Trophoblast cell (in vitro differentiated cells and primary cell): ENCODE measurements at regions not wholly inside any gene's neighbourhood (a gene's known extent, or its start where the extent isn't known, plus 50 kb on each side); places are given as distances from the start of the nearest gene placed in this dataset.

Source experiments
- DNase-seq, 2 donors: peaks; one replicate each; pipeline ENCODE4 v3.0.0-alpha.2; 2016
- H2AFZ ChIP-seq: 2 replicates; pipeline ENCODE4 v1.6.1; 2013; ENCODE audit warnings: low read length, moderate library complexity, mild to moderate bottlenecking; ENCODE audit not compliant: insufficient read depth, poor library complexity
- H2AK5ac ChIP-seq: 2 replicates; pipeline ENCODE4 v1.6.1; 2013; ENCODE audit warnings: mild to moderate bottlenecking, low read length
- H2BK120ac ChIP-seq: 2 replicates; pipeline ENCODE4 v1.6.1; 2013; ENCODE audit warnings: low read length, mild to moderate bottlenecking, moderate library complexity; ENCODE audit not compliant: insufficient read depth, poor library complexity
- H2BK12ac ChIP-seq: 2 replicates; pipeline ENCODE4 v1.6.1; 2013; ENCODE audit warnings: mild to moderate bottlenecking, low read length, moderate library complexity
- H2BK5ac ChIP-seq: 2 replicates; pipeline ENCODE4 v1.6.1; 2013; ENCODE audit warnings: low read length, low read depth, moderate library complexity, mild to moderate bottlenecking; ENCODE audit not compliant: poor library complexity
- H3K14ac ChIP-seq: 2 replicates; pipeline ENCODE4 v1.6.1; 2013; ENCODE audit warnings: mild to moderate bottlenecking, low read length
- H3K18ac ChIP-seq: 2 replicates; pipeline ENCODE4 v1.6.1; 2013; ENCODE audit warnings: mild to moderate bottlenecking, low read length
- H3K23ac ChIP-seq: 2 replicates; pipeline ENCODE4 v1.6.1; 2013; ENCODE audit warnings: low read length
- H3K27ac ChIP-seq: 2 replicates; pipeline ENCODE4 v1.5.1; 2013; ENCODE audit warnings: low read depth, mild to moderate bottlenecking, inconsistent platforms, low read length, moderate library complexity
- H3K27me3 ChIP-seq: 2 replicates; pipeline ENCODE4 v1.6.1; 2013; ENCODE audit warnings: inconsistent platforms, mild to moderate bottlenecking, low read length, moderate library complexity; ENCODE audit not compliant: insufficient read depth
- H3K36me3 ChIP-seq, 2 experiments: 1 replicate in 1 of 2; 2 replicates in 1 of 2; pipeline ENCODE4 v1.6.1; 2013; ENCODE audit warnings: low read length in 2 of 2, mild to moderate bottlenecking in 2 of 2, moderate library complexity in 1 of 2; ENCODE audit not compliant: insufficient read depth in 2 of 2, control insufficient read depth in 1 of 2
- H3K4ac ChIP-seq: 2 replicates; pipeline ENCODE4 v1.6.1; 2013; ENCODE audit warnings: low read depth, mild to moderate bottlenecking, low read length, moderate library complexity
- H3K4me1 ChIP-seq, 2 experiments: 1 replicate in 1 of 2; 2 replicates in 1 of 2; pipeline ENCODE4 v1.6.1; 2013; ENCODE audit warnings: low read length in 2 of 2, mild to moderate bottlenecking in 2 of 2, moderate library complexity in 1 of 2; ENCODE audit not compliant: insufficient read depth in 2 of 2, control insufficient read depth in 1 of 2
- H3K4me2 ChIP-seq: 2 replicates; pipeline ENCODE4 v1.6.1; 2013; ENCODE audit warnings: inconsistent platforms, mild to moderate bottlenecking, low read length, moderate library complexity
- H3K4me3 ChIP-seq: 2 replicates; pipeline ENCODE4 v1.5.1; 2013; ENCODE audit warnings: mild to moderate bottlenecking, low read depth, low read length, inconsistent platforms
- H3K79me1 ChIP-seq: one replicate; pipeline ENCODE4 v1.6.1; 2013; ENCODE audit warnings: low read length
- H3K79me2 ChIP-seq: 2 replicates; pipeline ENCODE4 v1.6.1; 2013; ENCODE audit warnings: low read length, mild to moderate bottlenecking; ENCODE audit not compliant: control insufficient read depth, insufficient read depth, poor library complexity
- H3K9ac ChIP-seq: 2 replicates; pipeline ENCODE4 v1.6.1; 2013; ENCODE audit warnings: mild to moderate bottlenecking, low read length
- H3K9me3 ChIP-seq: 2 replicates; pipeline ENCODE4 v1.6.1; 2013; ENCODE audit warnings: low read depth, mild to moderate bottlenecking, control low read depth, inconsistent platforms, low read length; ENCODE audit not compliant: insufficient read depth
- H4K12ac ChIP-seq: 2 replicates; pipeline ENCODE4 v1.6.1; 2013; ENCODE audit warnings: low read depth, mild to moderate bottlenecking, low read length, moderate library complexity
- H4K8ac ChIP-seq: 2 replicates; pipeline ENCODE4 v1.6.1; 2013; ENCODE audit warnings: low read depth, mild to moderate bottlenecking, low read length, moderate library complexity
- H4K91ac ChIP-seq: one replicate; pipeline ENCODE4 v1.6.1; 2013; ENCODE audit warnings: low read depth, mild to moderate bottlenecking, low read length, moderate library complexity
- WGBS: extraction: QIAGEN DNeasy Blood & Tissue Kit; methylation state at CpG from one replicate; pipeline ENCODE4 v1.1.7; 2013; ENCODE audit warnings: missing lambda C conversion rate; ENCODE audit not compliant: insufficient read length, insufficient coverage; ENCODE audit errors: extremely low coverage; 5-methylcytosine and 5-hydroxymethylcytosine counted together

- H3K79me1 ChIP-seq = no peaks in the 10 kb centered on the region
- H3K79me2 ChIP-seq = no peaks in the 10 kb centered on the region
- no CpG with 5 or more reads among the region's 5 CpGs for WGBS
- no peak overlapping the region for H4K91ac ChIP-seq
- no peak overlapping the region for H3K23ac ChIP-seq
- H2BK120ac ChIP-seq = no peak overlapping the region
- H3K14ac ChIP-seq = no peak overlapping the region
- H2BK5ac ChIP-seq = no peak overlapping the region
- no peak overlapping the region for H4K8ac ChIP-seq
- no peak overlapping the region for H2AK5ac ChIP-seq
- no peak overlapping the region for H2BK12ac ChIP-seq
- H3K27ac ChIP-seq = no peak overlapping the region
- H3K4me3 ChIP-seq = no peak overlapping the region
- H3K4me2 ChIP-seq = no peak overlapping the region
- no peak overlapping the region for H3K9ac ChIP-seq
- H4K12ac ChIP-seq = no peak overlapping the region
- H3K36me3 ChIP-seq = no peaks in the 10 kb centered on the region
- H3K4me1 ChIP-seq = no peaks in the 10 kb centered on the region
- H3K4ac ChIP-seq = no peak overlapping the region
- H3K9me3 ChIP-seq = no peaks in the 10 kb centered on the region
- H2AFZ ChIP-seq = no peak overlapping the region
- no peaks in the 10 kb centered on the region for H3K27me3 ChIP-seq
- H3K18ac ChIP-seq = no peak overlapping the region
- no peak for DNase-seq
These were observed 724.2 kb downstream of the NSUN3 start for GRCh38 chr3:94787066-94787465.

- no CpG with 5 or more reads among the region's 1 CpG for WGBS
These were observed 724.9 kb downstream of the NSUN3 start for GRCh38 chr3:94787734-94788270.

GRCh38 chr3:94794563-94794962, 731.7 kb downstream of the NSUN3 start:
- Histone ChIP-seq H3K4me2 (no peak overlapping the region), H3K14ac (no peak overlapping the region), H2BK12ac (no peak overlapping the region), H2BK120ac (no peak overlapping the region), H3K9ac (no peak overlapping the region), H4K8ac (no peak overlapping the region), H3K36me3 (no peaks in the 10 kb centered on the region), H3K27ac (no peak overlapping the region), H3K4me1 (no peaks in the 10 kb centered on the region), H3K9me3 (no peaks in the 10 kb centered on the region), H3K27me3 (no peaks in the 10 kb centered on the region), H3K4ac (no peak overlapping the region), H3K79me1 (no peaks in the 10 kb centered on the region), H3K79me2 (no peaks in the 10 kb centered on the region), H4K91ac (no peak overlapping the region), H2BK5ac (no peak overlapping the region), H3K4me3 (no peak overlapping the region), H2AFZ (no peak overlapping the region), H4K12ac (no peak overlapping the region), H3K23ac (no peak overlapping the region), H3K18ac (no peak overlapping the region), H2AK5ac (no peak overlapping the region)
- DNase-seq = no peak

More at GRCh38 chr3:94787734-94788270, 724.9 kb downstream of the NSUN3 start:
- Histone ChIP-seq H2BK5ac (no peak overlapping the region), H3K9me3 (no peaks in the 10 kb centered on the region), H3K4me2 (no peak overlapping the region), H3K9ac (no peak overlapping the region), H3K4me1 (no peaks in the 10 kb centered on the region), H3K79me2 (no peaks in the 10 kb centered on the region), H4K8ac (no peak overlapping the region), H4K91ac (no peak overlapping the region), H3K27me3 (no peaks in the 10 kb centered on the region), H3K18ac (no peak overlapping the region), H3K4me3 (no peak overlapping the region), H3K27ac (no peak overlapping the region), H2AFZ (no peak overlapping the region), H4K12ac (no peak overlapping the region), H3K14ac (no peak overlapping the region), H3K23ac (no peak overlapping the region), H2BK120ac (no peak overlapping the region), H3K4ac (no peak overlapping the region), H3K79me1 (no peaks in the 10 kb centered on the region), H2AK5ac (no peak overlapping the region), H3K36me3 (no peaks in the 10 kb centered on the region), H2BK12ac (no peak overlapping the region)
- DNase-seq = no peak

GRCh38 chr3:94799420-94800060, 736.7 kb downstream of the NSUN3 start:
- Histone ChIP-seq H3K27ac (no peak overlapping the region), H3K4me3 (no peak overlapping the region), H3K36me3 (no peaks in the 10 kb centered on the region), H2AK5ac (no peak overlapping the region), H4K91ac (no peak overlapping the region), H2AFZ (no peak overlapping the region), H3K14ac (no peak overlapping the region), H2BK5ac (no peak overlapping the region), H4K8ac (no peak overlapping the region), H3K27me3 (no peaks in the 10 kb centered on the region), H3K9ac (no peak overlapping the region), H3K9me3 (no peaks in the 10 kb centered on the region), H3K18ac (no peak overlapping the region), H3K4me2 (no peak overlapping the region), H2BK120ac (no peak overlapping the region), H3K4ac (no peak overlapping the region), H3K79me1 (no peaks in the 10 kb centered on the region), H3K4me1 (no peaks in the 10 kb centered on the region), H3K79me2 (no peaks in the 10 kb centered on the region), H3K23ac (no peak overlapping the region), H4K12ac (no peak overlapping the region), H2BK12ac (no peak overlapping the region)
- DNase-seq = no peak
- no CpG with 5 or more reads among the region's 1 CpG for WGBS
